Breast epithelium (tissue), 4 donors: ENCODE measurements at regions not wholly inside any gene's neighbourhood (a gene's known extent, or its start where the extent isn't known, plus 50 kb on each side); places are given as distances from the start of the nearest gene placed in this dataset.

ENCODE experiments used
- DNase-seq, 2 donors: peaks; one replicate each; pipeline ENCODE4 v3.0.0-alpha.2; 2019; ENCODE audit warnings: low spot score in 2 of 2
- H3K27ac ChIP-seq, 2 donors: fragments of 200-600 bp; sonication (generic) in 1 of 2; one replicate each; pipeline ENCODE4 v1.5.1; 2016 to 2019; ENCODE audit warnings: mild to moderate bottlenecking in 1 of 2
- H3K27me3 ChIP-seq, 2 donors: fragments of 200-600 bp; sonication (generic) in 1 of 2; one replicate each; pipeline versions ENCODE4 v1.5.1 to v1.6.0; 2017 to 2019; ENCODE audit warnings: control low read depth in 1 of 2, mild to moderate bottlenecking in 1 of 2
- H3K36me3 ChIP-seq: fragments of 200-600 bp; one replicate; pipeline ENCODE4 v1.5.1; 2019
- H3K4me1 ChIP-seq, 2 donors: fragments of 200-600 bp; sonication (generic); one replicate each; pipeline ENCODE4 v1.5.1; 2016 to 2019; ENCODE audit warnings: control low read depth in 1 of 2
- H3K4me3 ChIP-seq, 3 donors: fragments of 200-600 bp; sonication (generic); 1 replicate in 2 of 3; 2 replicates in 1 of 3; pipeline ENCODE4 v1.5.1; 2016 to 2019; ENCODE audit warnings: mild to moderate bottlenecking in 3 of 3, moderate library complexity in 2 of 3
- H3K9me3 ChIP-seq, 2 donors: fragments of 200-600 bp; sonication (generic) in 1 of 2; one replicate each; pipeline ENCODE4 v1.5.1; 2016 to 2019; ENCODE audit warnings: control low read depth in 1 of 2
- POLR2A ChIP-seq: fragments of 450-650 bp; IDR thresholded peaks from one replicate; pipeline ENCODE4 v1.6.1; 2016; ENCODE audit warnings: antibody characterized with exemption, mild to moderate bottlenecking, moderate library complexity
- POLR2AphosphoS5 ChIP-seq, 3 donors: sonication (generic); formaldehyde crosslinking; IDR thresholded peaks; one replicate each; pipeline ENCODE4 v1.6.1; 2017; ENCODE audit warnings: antibody characterized with exemption in 3 of 3
- intact Hi-C: fragments of 100-400 bp; cut with DNase I; formaldehyde crosslinking; loops from one replicate; pipeline ENCODE4 v1.15.1; 2023; ENCODE audit warnings: low total_unique reads
- TF ChIP-seq, protein P1 (sequence below), 3 donors: fragments of 450-650 bp; IDR thresholded peaks; one replicate each; pipeline ENCODE4 v1.5.1; 2016 to 2017; ENCODE audit warnings: antibody characterized with exemption in 3 of 3, mild to moderate bottlenecking in 3 of 3, moderate library complexity in 3 of 3

DNA sequence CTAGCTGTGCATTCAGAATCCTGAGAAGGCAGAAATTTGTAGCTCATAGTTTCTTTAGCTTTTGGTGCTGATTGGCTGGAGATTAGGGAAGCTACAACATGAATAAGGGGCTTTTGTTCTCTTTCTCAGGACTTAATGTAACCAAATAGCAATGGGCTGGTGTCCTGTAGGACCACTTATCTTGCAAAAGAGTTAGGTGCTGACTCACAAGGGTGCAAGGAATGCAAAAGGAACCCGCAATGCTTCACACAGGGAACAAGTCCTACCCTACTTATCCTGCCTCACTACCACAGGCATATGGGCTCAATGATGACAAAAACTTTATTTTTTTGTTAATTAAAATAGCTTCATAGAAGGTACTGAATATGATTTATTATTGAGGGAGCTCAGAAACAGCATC, 541.5 kb downstream of the AMY1C start:
- H3K4me3 ChIP-seq = no peak overlapping the region

DNA sequence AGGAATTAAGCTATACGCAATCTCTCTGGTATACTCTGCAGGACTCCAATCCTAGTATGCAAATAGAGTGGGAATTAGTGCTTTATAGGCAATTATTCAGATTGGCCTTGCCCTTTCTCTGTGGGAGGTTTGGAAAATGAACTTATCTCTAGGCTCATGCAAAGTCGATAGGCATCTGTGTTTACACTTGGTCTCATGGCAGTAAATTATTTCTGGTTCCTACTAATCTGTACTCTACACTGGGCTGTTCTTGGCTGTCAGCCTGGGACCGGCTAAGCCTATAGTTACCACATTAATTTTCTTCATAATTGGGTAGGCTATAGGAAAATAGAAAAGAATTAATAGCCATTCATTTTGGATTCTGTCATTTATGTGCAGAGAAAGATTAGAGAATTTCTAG, 544.6 kb downstream of the AMY1C start:
- no peak for DNase-seq
- no peaks in the 10 kb centered on the region for H3K9me3 ChIP-seq
- no peak overlapping the region for H3K27ac ChIP-seq
- intact Hi-C loops = no loop called here
- H3K4me3 ChIP-seq = no peak overlapping the region
- no peaks in the 10 kb centered on the region for H3K36me3 ChIP-seq
- no peaks in the 10 kb centered on the region for H3K4me1 ChIP-seq
- no peaks in the 10 kb centered on the region for H3K27me3 ChIP-seq
- no peak for TF ChIP-seq POLR2A

More for the DNA sequence above, 541.5 kb downstream of the AMY1C start:
- H3K4me1 ChIP-seq = no peaks in the 10 kb centered on the region
- no peaks in the 10 kb centered on the region for H3K36me3 ChIP-seq
- TF ChIP-seq, protein P1, sequence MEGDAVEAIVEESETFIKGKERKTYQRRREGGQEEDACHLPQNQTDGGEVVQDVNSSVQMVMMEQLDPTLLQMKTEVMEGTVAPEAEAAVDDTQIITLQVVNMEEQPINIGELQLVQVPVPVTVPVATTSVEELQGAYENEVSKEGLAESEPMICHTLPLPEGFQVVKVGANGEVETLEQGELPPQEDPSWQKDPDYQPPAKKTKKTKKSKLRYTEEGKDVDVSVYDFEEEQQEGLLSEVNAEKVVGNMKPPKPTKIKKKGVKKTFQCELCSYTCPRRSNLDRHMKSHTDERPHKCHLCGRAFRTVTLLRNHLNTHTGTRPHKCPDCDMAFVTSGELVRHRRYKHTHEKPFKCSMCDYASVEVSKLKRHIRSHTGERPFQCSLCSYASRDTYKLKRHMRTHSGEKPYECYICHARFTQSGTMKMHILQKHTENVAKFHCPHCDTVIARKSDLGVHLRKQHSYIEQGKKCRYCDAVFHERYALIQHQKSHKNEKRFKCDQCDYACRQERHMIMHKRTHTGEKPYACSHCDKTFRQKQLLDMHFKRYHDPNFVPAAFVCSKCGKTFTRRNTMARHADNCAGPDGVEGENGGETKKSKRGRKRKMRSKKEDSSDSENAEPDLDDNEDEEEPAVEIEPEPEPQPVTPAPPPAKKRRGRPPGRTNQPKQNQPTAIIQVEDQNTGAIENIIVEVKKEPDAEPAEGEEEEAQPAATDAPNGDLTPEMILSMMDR (IDR thresholded peaks at IDR 0.05) = no peak
- TF ChIP-seq POLR2AphosphoS5 (IDR thresholded peaks at IDR 0.05) (no peak), POLR2A (no peak)
- intact Hi-C loops = no loop called here
- DNase-seq = no peak
- no peak overlapping the region for H3K27ac ChIP-seq
- H3K27me3 ChIP-seq = no peaks in the 10 kb centered on the region
- no peaks in the 10 kb centered on the region for H3K9me3 ChIP-seq

DNA sequence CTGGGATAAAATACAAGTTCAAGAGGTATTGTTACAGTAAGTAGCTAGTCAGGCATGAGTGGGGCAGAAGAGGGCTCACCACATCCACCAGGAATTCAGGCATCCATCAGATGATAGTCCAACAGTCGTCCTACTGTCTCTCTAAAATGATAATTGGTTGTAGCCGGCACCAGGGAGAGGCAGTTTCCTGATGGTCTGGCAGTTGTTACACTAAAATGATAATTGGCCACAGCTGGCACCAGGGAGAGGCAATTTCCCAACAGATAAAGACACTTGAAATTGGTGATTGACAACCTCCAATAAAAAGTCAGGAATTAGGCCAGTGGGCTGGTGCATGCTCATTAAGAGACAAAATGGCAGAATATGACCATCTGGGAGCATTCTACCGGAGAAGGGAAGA, 545.8 kb downstream of the AMY1C start:
- Histone ChIP-seq H3K36me3 (no peaks in the 10 kb centered on the region), H3K9me3 (no peaks in the 10 kb centered on the region), H3K4me3 (no peak overlapping the region), H3K4me1 (no peaks in the 10 kb centered on the region), H3K27me3 (no peaks in the 10 kb centered on the region), H3K27ac (no peak overlapping the region)
- TF ChIP-seq POLR2AphosphoS5 (IDR thresholded peaks at IDR 0.05) (no peak), POLR2A (no peak)
- TF ChIP-seq, protein P1 (IDR thresholded peaks at IDR 0.05) = no peak
- intact Hi-C loops = no loop called here
- no peak for DNase-seq

DNA sequence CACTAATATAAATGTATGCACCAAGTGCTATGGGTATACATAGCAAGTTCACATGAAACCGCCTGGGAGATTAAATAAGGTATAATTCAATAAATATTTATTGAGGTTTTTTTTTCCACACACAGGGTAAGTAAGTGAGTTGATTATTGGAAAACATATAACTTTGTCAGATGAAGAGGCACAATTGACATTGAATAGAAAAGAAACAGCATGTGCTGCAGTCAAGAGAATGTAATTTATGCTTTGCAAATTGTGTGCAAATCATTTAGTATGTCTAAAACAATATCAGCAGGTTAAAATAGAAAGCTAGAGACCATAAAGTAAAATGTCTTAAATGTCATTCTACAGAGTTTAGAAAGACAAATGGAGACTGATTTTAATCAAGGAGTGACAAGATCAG, 560.0 kb downstream of the AMY1C start:
- no peaks in the 10 kb centered on the region for H3K4me1 ChIP-seq
- H3K27ac ChIP-seq = no peak overlapping the region
- DNase-seq = no peak
- no peaks in the 10 kb centered on the region for H3K9me3 ChIP-seq
- no peaks in the 10 kb centered on the region for H3K36me3 ChIP-seq
- no peak for TF ChIP-seq POLR2AphosphoS5 (IDR thresholded peaks at IDR 0.05)
- TF ChIP-seq, protein P1 (IDR thresholded peaks at IDR 0.05) = no peak
- no peak for TF ChIP-seq POLR2A
- no peaks in the 10 kb centered on the region for H3K27me3 ChIP-seq
- intact Hi-C loops = no loop called here
- no peak overlapping the region for H3K4me3 ChIP-seq

DNA sequence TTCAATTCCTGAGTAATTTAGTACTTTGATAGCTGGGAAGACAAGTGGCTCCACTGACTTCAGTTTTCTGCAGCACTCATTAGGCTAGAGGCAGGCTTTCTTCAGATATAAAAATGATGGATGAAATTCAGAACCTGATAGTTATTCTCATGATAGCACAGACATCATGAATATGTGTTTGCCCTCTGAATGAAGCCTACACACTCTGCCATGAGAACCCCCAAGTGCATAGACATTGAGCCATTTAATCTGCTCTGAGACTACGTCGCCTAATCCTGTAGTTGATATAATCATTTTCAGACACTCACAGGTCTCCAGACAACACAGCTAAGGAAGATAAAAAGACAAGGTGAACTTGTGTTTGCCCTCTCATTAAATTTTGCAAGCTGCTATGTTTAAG, 566.1 kb downstream of the AMY1C start:
- no peak overlapping the region for H3K4me3 ChIP-seq
- H3K27ac ChIP-seq = no peak overlapping the region
- DNase-seq = no peak
- no peaks in the 10 kb centered on the region for H3K4me1 ChIP-seq
- H3K36me3 ChIP-seq = no peaks in the 10 kb centered on the region
- intact Hi-C loops = no loop called here
- TF ChIP-seq, protein P1 (IDR thresholded peaks at IDR 0.05) = no peak
- TF ChIP-seq POLR2A (no peak), POLR2AphosphoS5 (IDR thresholded peaks at IDR 0.05) (no peak)
- peaks cover 0 to 7% of the 10 kb centered on the region in 2 donors for H3K9me3 ChIP-seq
- H3K27me3 ChIP-seq = no peaks in the 10 kb centered on the region

DNA sequence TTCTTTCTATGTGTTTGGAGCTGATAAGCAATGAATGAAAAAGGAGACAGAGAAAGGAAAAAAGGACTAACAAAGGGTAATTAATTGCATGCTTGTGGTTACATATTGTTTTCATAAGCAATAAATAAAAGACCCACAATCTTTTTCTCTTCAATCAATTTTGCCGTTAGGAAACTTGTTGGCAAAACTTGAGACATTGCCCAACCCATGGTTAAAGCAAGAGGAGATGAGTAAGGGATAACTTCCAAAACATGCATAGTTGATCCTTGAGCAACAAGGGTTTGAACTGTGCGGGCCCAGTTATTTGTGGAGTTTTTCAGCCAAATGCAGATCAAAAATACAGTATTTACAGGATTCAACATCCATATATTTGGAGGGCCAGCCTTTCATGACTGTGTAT, 572.4 kb downstream of the AMY1C start:
- no peaks in the 10 kb centered on the region for H3K4me1 ChIP-seq
- H3K27ac ChIP-seq = no peak overlapping the region
- H3K27me3 ChIP-seq = no peaks in the 10 kb centered on the region
- no peaks in the 10 kb centered on the region for H3K36me3 ChIP-seq
- H3K4me3 ChIP-seq = no peak overlapping the region
- TF ChIP-seq POLR2A = no peak
- TF ChIP-seq, protein P1 (IDR thresholded peaks at IDR 0.05) = no peak
- TF ChIP-seq POLR2AphosphoS5 (IDR thresholded peaks at IDR 0.05) = no peak
- peaks cover 0 to 7% of the 10 kb centered on the region in 2 donors for H3K9me3 ChIP-seq
- intact Hi-C loops = no loop called here
- DNase-seq = no peak
